ENCODE measurements at regions not wholly inside any gene's neighbourhood (a gene's known extent, or its start where the extent isn't known, plus 50 kb on each side); places are given as distances from the start of the nearest gene placed in this dataset.

DNA sequence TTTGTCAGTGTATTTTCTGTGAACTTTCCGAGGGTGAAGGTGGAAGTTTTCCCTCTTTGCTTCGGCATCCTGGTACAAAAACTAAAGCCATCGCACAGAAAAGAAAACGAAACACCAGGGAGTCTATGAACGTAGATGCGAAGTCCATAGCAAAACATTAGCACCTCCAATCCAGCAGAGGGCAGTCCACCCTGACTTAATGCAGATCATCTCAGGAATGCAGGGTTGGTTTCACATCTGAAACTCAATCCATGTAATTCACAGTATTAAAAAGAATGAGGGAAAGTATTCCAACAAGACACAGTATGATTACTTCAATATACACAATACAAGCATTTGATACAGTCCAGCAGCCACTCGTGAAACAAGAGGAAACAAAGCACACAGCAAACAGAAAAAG is 70.8 kb downstream of the RTP5 start:
- TF ChIP-seq CTCF (IDR thresholded peaks at IDR 0.05), result no peak
- TF ChIP-seq POLR2A (IDR thresholded peaks at IDR 0.05), result no peak
- no peak for TF ChIP-seq POLR2AphosphoS5 (IDR thresholded peaks at IDR 0.05)

All from suprapubic skin (tissue), 4 donors.